GM12892 (cell line): ENCODE measurements at regions not wholly inside any gene's neighbourhood (a gene's known extent, or its start where the extent isn't known, plus 50 kb on each side); places are given as distances from the start of the nearest gene placed in this dataset.
"Not testable (repeated sequence)": the region's sequence is repeated elsewhere in the genome, so short reads cannot be mapped to it uniquely, and the experiment has no call there.

Experiments
- DNase-seq: peaks from one replicate; pipeline ENCODE4 v3.0.0; 2011; ENCODE audit not compliant: insufficient read length
- FAIRE-seq: peaks from 2 replicates; lab custom pipeline; 2011; peaks lifted over from hg19 to GRCh38; lab: Jason Lieb, UNC
- POLR2A ChIP-seq: IDR thresholded peaks from 2 replicates; pipeline ENCODE4 v1.6.1; 2011; ENCODE audit warnings: low read depth, low read length, control low read depth
- POLR2AphosphoS5 ChIP-seq: IDR thresholded peaks from 2 replicates; pipeline ENCODE4 v1.6.1; 2011; ENCODE audit warnings: low read depth, low read length, control low read depth
- TAF1 ChIP-seq: IDR thresholded peaks from 2 replicates; pipeline ENCODE4 v1.6.1; 2011; ENCODE audit warnings: low read depth, mild to moderate bottlenecking, control low read depth, low read length, borderline replicate concordance

- FAIRE-seq: no peak
- TF ChIP-seq POLR2AphosphoS5: no peak
- no peak for TF ChIP-seq TAF1
- no peak for TF ChIP-seq POLR2A
- no peak for DNase-seq
Measured at GRCh38 chr9:31174681-31175080, 1209.8 kb upstream of the ACO1 start.

GRCh38 chr9:31183866-31184265 lies 1200.6 kb upstream of the ACO1 start:
- no peak for TF ChIP-seq POLR2A
- TF ChIP-seq TAF1: no peak
- TF ChIP-seq POLR2AphosphoS5: no peak
- FAIRE-seq (no peak), DNase-seq (no peak)

- FAIRE-seq: no peak
- TF ChIP-seq TAF1 (no peak), POLR2A (no peak), POLR2AphosphoS5 (no peak)
Measured at GRCh38 chr9:31185831-31186230, 1198.6 kb upstream of the ACO1 start.

GRCh38 chr9:31188496-31188895 lies 1195.9 kb upstream of the ACO1 start:
- DNase-seq (no peak), FAIRE-seq (no peak)
- TF ChIP-seq POLR2A: no peak

More at GRCh38 chr9:31185831-31186230, 1198.6 kb upstream of the ACO1 start:
- DNase-seq: no peak

- TF ChIP-seq POLR2A (no peak), POLR2AphosphoS5 (no peak), TAF1 (no peak)
- DNase-seq: no peak
Measured at GRCh38 chr9:31210978-31211570, 1173.4 kb upstream of the ACO1 start.

GRCh38 chr9:31229976-31230375 lies 1154.5 kb upstream of the ACO1 start:
- DNase-seq, FAIRE-seq: not testable (repeated sequence)

More at GRCh38 chr9:31210978-31211570, 1173.4 kb upstream of the ACO1 start:
- no peak for FAIRE-seq

GRCh38 chr9:31232485-31232884 lies 1152.0 kb upstream of the ACO1 start:
- TF ChIP-seq POLR2AphosphoS5 (no peak), POLR2A (no peak), TAF1 (no peak)
- FAIRE-seq (no peak), DNase-seq (no peak)

GRCh38 chr9:31236344-31236743 lies 1148.1 kb upstream of the ACO1 start:
- no peak for TF ChIP-seq POLR2AphosphoS5
- no peak for TF ChIP-seq TAF1
- no peak for TF ChIP-seq POLR2A
- FAIRE-seq (no peak), DNase-seq (no peak)

GRCh38 chr9:31243386-31243785 lies 1141.1 kb upstream of the ACO1 start:
- no peak for DNase-seq
- no peak for FAIRE-seq
- TF ChIP-seq POLR2AphosphoS5 (no peak), TAF1 (no peak), POLR2A (no peak)

- no peak for FAIRE-seq
- TF ChIP-seq POLR2A (no peak), TAF1 (no peak), POLR2AphosphoS5 (no peak)
Measured at GRCh38 chr9:31248156-31248555, 1136.3 kb upstream of the ACO1 start.

GRCh38 chr9:31251386-31251785 lies 1133.1 kb upstream of the ACO1 start:
- TF ChIP-seq TAF1: no peak
- no peak for TF ChIP-seq POLR2AphosphoS5
- no peak for TF ChIP-seq POLR2A
- DNase-seq: no peak
- no peak for FAIRE-seq

More at GRCh38 chr9:31248156-31248555, 1136.3 kb upstream of the ACO1 start:
- DNase-seq: no peak

GRCh38 chr9:31253800-31254762 lies 1130.4 kb upstream of the ACO1 start:
- FAIRE-seq: no peak
- TF ChIP-seq TAF1 (no peak), POLR2AphosphoS5 (no peak), POLR2A (no peak)
- DNase-seq: no peak

- DNase-seq (no peak), FAIRE-seq (no peak)
- TF ChIP-seq POLR2AphosphoS5: no peak
- no peak for TF ChIP-seq POLR2A
- no peak for TF ChIP-seq TAF1
Measured at GRCh38 chr9:31255211-31255610, 1129.2 kb upstream of the ACO1 start.
